IMR-90 (cell line): ENCODE measurements at regions not wholly inside any gene's neighbourhood (a gene's known extent, or its start where the extent isn't known, plus 50 kb on each side); places are given as distances from the start of the nearest gene placed in this dataset.
"Not testable (repeated sequence)": the region's sequence is repeated elsewhere in the genome, so short reads cannot be mapped to it uniquely, and the experiment has no call there.

Experiments
- ATAC-seq: fragments of 200-7000 bp; cut with Tn5 transposase; 2 replicates; pipeline ENCODE4 v1.9.1; 2020; ENCODE audit warnings: low read depth, mild to moderate bottlenecking, moderate library complexity
- BruUV-seq: library from RNA; stranded (reverse); fragments of 400-500 nt; replicated peaks from 2 replicates; lab custom pipeline; 2021; lab: Mats Ljungman, UMichigan
- CTCF ChIA-PET: fragments of 300-600 bp; formaldehyde crosslinking; extraction: SDS; loops from one replicate; lab custom pipeline; 2021; ENCODE audit warnings: antibody characterized with exemption; lab: Yijun Ruan, JAX
- POLR2A ChIA-PET: fragments of 300-600 bp; sonication (Branson Sonifier 250); formaldehyde crosslinking; loops from one replicate; lab custom pipeline; 2022; ENCODE audit warnings: antibody characterized with exemption; ENCODE audit not compliant: unreplicated experiment; lab: Charles Lee
- DNase-seq: peaks from one replicate; pipeline ENCODE4 v3.0.0; 2013
- H2AFZ ChIP-seq: replicated peaks from 2 replicates; pipeline ENCODE3; 2013; ENCODE audit warnings: low read length, mild to moderate bottlenecking; ENCODE audit not compliant: poor library complexity
- H2AK5ac ChIP-seq: 2 replicates; pipeline ENCODE4 v1.6.1; 2013; ENCODE audit warnings: low read depth, low read length, inconsistent platforms
- H2AK9ac ChIP-seq: replicated peaks from 2 replicates; pipeline ENCODE3; 2013; ENCODE audit warnings: mild to moderate bottlenecking, low read depth, low read length, moderate library complexity; ENCODE audit not compliant: poor library complexity
- H2BK120ac ChIP-seq: 2 replicates; pipeline ENCODE4 v1.6.1; 2013; ENCODE audit warnings: low read depth, low read length, inconsistent platforms
- H2BK15ac ChIP-seq: 3 replicates; pipeline ENCODE4 v1.6.1; 2013; ENCODE audit warnings: low read depth, low read length, inconsistent platforms
- H2BK20ac ChIP-seq: 2 replicates; pipeline ENCODE4 v1.6.1; 2013; ENCODE audit warnings: low read depth, mild to moderate bottlenecking, inconsistent platforms, low read length, moderate library complexity
- H2BK5ac ChIP-seq: 2 replicates; pipeline ENCODE4 v1.6.1; 2013; ENCODE audit warnings: mild to moderate bottlenecking, low read depth, low read length, inconsistent platforms; ENCODE audit not compliant: poor library complexity, severe bottlenecking
- H3K14ac ChIP-seq: replicated peaks from 2 replicates; pipeline ENCODE4 v1.6.1; 2013; ENCODE audit warnings: low read depth, low read length, inconsistent platforms
- H3K18ac ChIP-seq: 2 replicates; pipeline ENCODE4 v1.6.1; 2013; ENCODE audit warnings: low read depth, low read length, control low read depth
- H3K23ac ChIP-seq: 2 replicates; pipeline ENCODE4 v1.6.1; 2013; ENCODE audit warnings: low read depth, low read length, inconsistent platforms
- H3K27ac ChIP-seq: 2 replicates; pipeline ENCODE4 v1.5.1; 2013; ENCODE audit warnings: mild to moderate bottlenecking, control low read depth, low read length; ENCODE audit not compliant: insufficient read depth
- H3K27me3 ChIP-seq: 2 replicates; pipeline ENCODE4 v1.6.1; 2013; ENCODE audit warnings: low read length; ENCODE audit not compliant: control insufficient read depth, insufficient read depth
- H3K36me3 ChIP-seq: 2 replicates; pipeline ENCODE4 v1.6.1; 2013; ENCODE audit warnings: low read length, mixed read lengths; ENCODE audit not compliant: control insufficient read depth, insufficient read depth
- H3K4ac ChIP-seq: 2 replicates; pipeline ENCODE4 v1.6.1; 2013; ENCODE audit warnings: low read depth, low read length, inconsistent platforms
- H3K4me1 ChIP-seq: 2 replicates; pipeline ENCODE4 v1.6.1; 2013; ENCODE audit warnings: low read length, mixed read lengths; ENCODE audit not compliant: control insufficient read depth, insufficient read depth
- H3K4me2 ChIP-seq: 2 replicates; pipeline ENCODE4 v1.6.1; 2013; ENCODE audit warnings: low read depth, mild to moderate bottlenecking, control low read depth, low read length, moderate library complexity
- H3K4me3 ChIP-seq: 2 replicates; pipeline ENCODE4 v1.5.1; 2013; ENCODE audit warnings: low read depth, mild to moderate bottlenecking, control low read depth, low read length, moderate library complexity; ENCODE audit not compliant: insufficient read depth
- H3K56ac ChIP-seq: 2 replicates; pipeline ENCODE4 v1.6.1; 2013; ENCODE audit warnings: low read length, inconsistent platforms; ENCODE audit not compliant: insufficient read depth; ENCODE audit errors: extremely low read depth
- H3K79me1 ChIP-seq, 2 experiments: 2 replicates each; pipeline ENCODE4 v1.6.1; 2013; ENCODE audit warnings: low read length in 2 of 2, inconsistent platforms in 1 of 2, low read depth in 1 of 2
- H3K9ac ChIP-seq: 2 replicates; pipeline ENCODE4 v1.6.1; 2013; ENCODE audit warnings: low read depth, low read length, control low read depth
- H3K9me1 ChIP-seq: 2 replicates; pipeline ENCODE4 v1.6.1; 2013; ENCODE audit warnings: low read length, inconsistent platforms; ENCODE audit not compliant: insufficient read depth
- H3K9me3 ChIP-seq: 2 replicates; pipeline ENCODE4 v1.6.1; 2013; ENCODE audit warnings: low read length; ENCODE audit not compliant: control insufficient read depth, insufficient read depth
- H4K20me1 ChIP-seq: 2 replicates; pipeline ENCODE4 v1.6.1; 2013; ENCODE audit warnings: low read length, inconsistent platforms; ENCODE audit not compliant: insufficient read depth
- H4K5ac ChIP-seq: 2 replicates; pipeline ENCODE4 v1.6.1; 2013; ENCODE audit warnings: mild to moderate bottlenecking, low read depth, low read length, control low read depth
- H4K8ac ChIP-seq, 2 experiments: 2 replicates each; pipeline ENCODE4 v1.6.1; 2013; ENCODE audit warnings: low read depth in 2 of 2, low read length in 2 of 2, control low read depth in 1 of 2, inconsistent platforms in 1 of 2
- H4K91ac ChIP-seq: 2 replicates; pipeline ENCODE4 v1.6.1; 2013; ENCODE audit warnings: low read depth, low read length, inconsistent platforms; ENCODE audit not compliant: insufficient read depth
- BHLHE40 ChIP-seq: fragments of 150-350 bp; IDR thresholded peaks from 2 replicates; pipeline ENCODE4 v1.6.1; 2016; ENCODE audit warnings: mild to moderate bottlenecking, low read depth, low read length
- WGBS, 2 experiments: methylation state at CpG; one replicate each; pipeline versions ENCODE4 v1.1.5 to v1.1.7; 2013; ENCODE audit warnings: missing lambda C conversion rate in 2 of 2; ENCODE audit not compliant: insufficient read length in 1 of 2; ENCODE audit errors: extremely low coverage in 2 of 2; 5-methylcytosine and 5-hydroxymethylcytosine counted together
- dilution Hi-C: fragments of 300-500 bp; cut with HindIII; formaldehyde crosslinking; loops from one replicate; pipeline ENCODE4 v1.14.3; 2018; ENCODE audit warnings: low sequenced_read_pairs; ENCODE audit not compliant: unreplicated experiment
- in situ Hi-C: fragments of 300-500 bp; cut with MboI; formaldehyde crosslinking; loops from 3 replicates; pipeline ENCODE4 v1.14.3; 2019; ENCODE audit warnings: low sequenced_read_pairs, inconsistent platforms, mixed read lengths
- intact Hi-C: fragments of 100-400 bp; cut with micrococcal nuclease; formaldehyde crosslinking; loops from 2 replicates; pipeline ENCODE4 v1.10.0; 2022

DNA sequence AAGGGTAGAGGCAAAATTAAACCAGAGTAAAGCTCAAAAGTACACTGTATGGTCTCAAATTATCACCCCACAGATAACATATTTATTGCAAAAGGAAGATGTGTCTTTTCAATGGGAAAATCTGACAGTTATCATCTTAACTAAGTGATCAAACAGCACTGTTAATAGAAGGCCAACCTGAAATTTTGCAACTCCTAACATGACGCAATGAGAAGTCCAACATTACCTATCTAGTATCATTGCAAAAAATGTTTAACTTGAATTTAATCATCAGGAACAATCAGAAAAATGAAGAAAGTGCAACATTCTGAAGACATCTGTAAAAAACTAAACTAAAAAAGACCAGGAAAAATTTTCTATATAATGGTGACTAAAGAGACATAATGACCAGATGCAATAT, 156.7 kb upstream of the POGK start:
- no peak overlapping the region for H3K4me2 ChIP-seq
- H2AK9ac ChIP-seq: no peak overlapping the region
- DNase-seq (no peak), ATAC-seq (no peak)
- dilution Hi-C loops (no loop called here), intact Hi-C loops (no loop called here), in situ Hi-C loops (no loop called here)
- H3K36me3 ChIP-seq: no peaks in the 10 kb centered on the region
- H4K5ac ChIP-seq: no peak overlapping the region
- H4K8ac ChIP-seq: no peak overlapping the region
- no peaks in the 10 kb centered on the region for H3K27me3 ChIP-seq
- BruUV-seq: no TSS peak
- H3K4me1 ChIP-seq: no peaks in the 10 kb centered on the region
- H3K14ac ChIP-seq: no peak overlapping the region
- H3K18ac ChIP-seq: no peak overlapping the region
- no peak overlapping the region for H4K91ac ChIP-seq
- no peaks in the 10 kb centered on the region for H4K20me1 ChIP-seq
- H3K27ac ChIP-seq: no peak overlapping the region
- H2BK20ac ChIP-seq: no peak overlapping the region
- H3K23ac ChIP-seq: no peak overlapping the region
- CTCF ChIA-PET: no interaction called here
- POLR2A ChIA-PET: no interaction called here
- H2AK5ac ChIP-seq: no peak overlapping the region
- H3K79me1 ChIP-seq: no peaks in the 10 kb centered on the region
- no peak overlapping the region for H3K4ac ChIP-seq
- H2BK5ac ChIP-seq: no peak overlapping the region
- H3K9ac ChIP-seq: no peak overlapping the region
- H2BK15ac ChIP-seq: no peak overlapping the region
- H3K4me3 ChIP-seq: no peak overlapping the region
- no peak for TF ChIP-seq BHLHE40
- no peak overlapping the region for H3K56ac ChIP-seq
- H3K9me1 ChIP-seq: no peaks in the 10 kb centered on the region
- H2BK120ac ChIP-seq: no peak overlapping the region
- no CpG with 5 or more reads among the region's 1 CpG for WGBS, 2 experiments
- peaks cover 2% of the 10 kb centered on the region; the same call in 1 of the 2 replicates for H3K9me3 ChIP-seq
- no peak overlapping the region for H2AFZ ChIP-seq

DNA sequence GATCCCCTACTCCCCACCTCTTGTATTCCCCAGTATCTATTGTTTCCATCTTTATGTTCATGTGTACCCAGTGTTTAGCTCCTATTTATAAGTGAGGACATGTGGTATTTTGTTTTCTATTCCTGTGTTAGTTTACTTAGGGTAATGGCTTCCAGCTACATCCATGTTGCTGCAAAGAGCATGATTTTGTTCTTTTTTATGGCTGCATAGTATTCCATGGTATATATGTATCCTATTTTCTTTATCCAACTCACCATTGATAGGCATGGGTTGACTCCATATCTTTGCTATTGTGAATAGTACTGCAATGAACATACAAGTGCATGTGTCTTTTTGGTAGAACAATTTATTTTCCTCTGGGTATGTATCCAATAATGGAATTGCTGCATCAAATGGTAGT, 154.6 kb upstream of the POGK start:
- intact Hi-C loops, DNase-seq, CTCF ChIA-PET, in situ Hi-C loops, H3K14ac ChIP-seq, H3K4ac ChIP-seq, H2BK120ac ChIP-seq, H3K56ac ChIP-seq, H3K9ac ChIP-seq, H3K18ac ChIP-seq, H3K79me1 ChIP-seq, H3K9me1 ChIP-seq, H4K5ac ChIP-seq, POLR2A ChIA-PET, BruUV-seq, H4K8ac ChIP-seq, H4K91ac ChIP-seq, H2BK15ac ChIP-seq, H3K23ac ChIP-seq, H3K4me3 ChIP-seq, H2AK9ac ChIP-seq, H2BK20ac ChIP-seq, H2AFZ ChIP-seq, H3K27ac ChIP-seq, H2BK5ac ChIP-seq, ATAC-seq, H3K4me1 ChIP-seq, H3K4me2 ChIP-seq, H3K27me3 ChIP-seq, dilution Hi-C loops, H2AK5ac ChIP-seq, H4K20me1 ChIP-seq, H3K9me3 ChIP-seq, H3K36me3 ChIP-seq: not testable (repeated sequence)
